A172 (cell line): ENCODE measurements at regions not wholly inside any gene's neighbourhood (a gene's known extent, or its start where the extent isn't known, plus 50 kb on each side); places are given as distances from the start of the nearest gene placed in this dataset.

Experiments
- DNase-seq: peaks from one replicate; pipeline ENCODE4 v3.0.0-alpha.2; 2015; ENCODE audit warnings: low spot score

DNA sequence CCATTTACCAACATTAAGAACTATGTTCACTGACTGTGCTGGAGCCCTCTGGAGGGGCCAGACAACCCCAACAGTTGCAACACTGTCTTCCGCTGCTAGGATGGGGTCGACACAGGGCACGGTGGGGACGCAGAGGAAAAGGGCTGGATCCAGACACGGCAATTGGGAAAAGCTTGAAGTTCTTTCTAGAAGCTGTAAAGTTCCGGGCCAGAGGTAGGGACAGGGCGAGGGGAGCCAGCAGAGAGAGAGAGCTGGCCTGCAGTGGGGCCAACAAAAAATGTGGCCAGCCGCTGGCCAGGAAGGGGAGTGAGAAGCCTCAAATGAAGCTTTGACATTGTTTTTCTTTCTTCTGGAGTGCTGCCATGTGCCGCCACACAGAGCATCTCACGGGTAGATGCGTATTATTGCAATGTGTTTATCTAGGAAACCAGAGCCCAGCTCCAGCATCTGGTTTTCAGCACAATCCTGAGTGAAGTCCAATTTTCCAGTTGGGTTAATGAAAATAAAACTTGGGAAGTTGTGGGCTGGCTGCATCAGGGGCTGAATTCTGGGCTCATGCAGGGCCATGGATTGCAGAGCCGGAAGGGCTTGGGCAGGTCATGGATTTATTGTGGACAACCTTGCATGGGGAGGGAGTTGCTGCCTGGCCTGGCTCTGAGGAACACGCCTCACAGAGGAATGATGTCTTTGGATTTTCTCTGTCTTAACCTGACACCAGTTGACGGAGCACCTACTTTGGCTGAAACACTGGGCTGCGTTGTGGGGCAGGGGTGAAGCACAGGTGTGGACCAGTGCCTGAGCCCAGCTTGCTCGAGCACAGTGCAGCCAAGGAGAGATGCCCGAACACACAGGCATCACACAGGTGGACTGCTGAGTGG is 67.6 kb upstream of the AMPD3 start:
- no peak for DNase-seq

DNA sequence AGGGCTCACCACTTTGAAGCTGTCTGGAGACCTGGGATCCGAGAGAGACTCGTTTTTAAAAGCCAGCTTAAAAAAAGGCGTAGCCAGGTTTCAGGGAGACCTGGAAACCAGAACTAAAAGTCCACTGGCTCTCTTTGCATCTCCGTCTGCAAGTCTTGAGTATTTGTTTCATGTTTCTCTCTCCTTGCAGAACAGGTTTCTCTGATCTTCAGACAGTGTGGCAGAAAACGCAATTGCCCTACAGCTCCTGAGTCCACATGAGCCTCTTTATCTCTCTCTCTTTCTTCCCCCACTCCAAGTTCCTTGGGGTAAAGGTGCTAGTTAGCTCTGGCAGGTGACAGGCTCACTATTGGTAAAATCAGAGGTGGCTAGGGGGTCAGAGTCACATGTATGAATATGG is 67.0 kb upstream of the AMPD3 start:
- DNase-seq: no peak

DNA sequence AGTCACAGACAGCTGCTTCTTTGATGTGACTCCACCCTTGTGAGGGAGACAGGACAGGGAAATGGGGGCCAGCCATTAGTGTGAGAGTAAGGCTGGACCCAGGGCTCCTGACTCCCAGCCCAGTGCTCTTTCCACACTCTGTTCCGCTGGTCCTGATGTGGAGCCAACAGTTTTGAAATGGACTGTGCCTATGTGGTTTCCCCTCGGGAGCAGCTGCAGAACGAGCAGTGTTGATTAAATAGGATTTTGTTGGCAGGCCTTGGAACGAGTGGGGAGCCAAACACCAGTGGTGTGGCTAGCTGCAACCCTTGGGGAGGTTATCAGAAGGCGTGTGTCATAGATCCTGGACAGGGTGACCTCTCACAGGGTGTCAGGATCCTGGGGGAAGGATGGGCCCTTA is 66.5 kb upstream of the AMPD3 start:
- DNase-seq: no peak

DNA sequence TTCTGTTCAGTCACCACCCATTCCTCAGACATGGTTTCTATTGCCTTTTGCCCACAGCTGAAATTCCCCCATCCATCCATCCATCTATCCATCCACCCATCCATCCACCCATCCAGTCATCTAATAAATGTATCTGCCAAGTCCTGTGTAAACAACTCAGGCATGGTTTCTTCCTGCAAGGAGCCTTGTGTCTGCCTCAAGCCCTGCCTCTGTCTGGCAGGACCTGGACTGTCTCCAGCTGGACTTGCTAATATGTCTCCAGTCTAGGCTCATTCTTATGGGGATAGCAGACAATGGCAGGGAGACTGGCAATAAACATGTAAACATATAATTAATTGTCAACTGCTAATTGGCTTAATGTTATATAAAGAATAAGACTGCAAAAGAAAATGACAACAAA is 64.7 kb upstream of the AMPD3 start:
- no peak for DNase-seq

DNA sequence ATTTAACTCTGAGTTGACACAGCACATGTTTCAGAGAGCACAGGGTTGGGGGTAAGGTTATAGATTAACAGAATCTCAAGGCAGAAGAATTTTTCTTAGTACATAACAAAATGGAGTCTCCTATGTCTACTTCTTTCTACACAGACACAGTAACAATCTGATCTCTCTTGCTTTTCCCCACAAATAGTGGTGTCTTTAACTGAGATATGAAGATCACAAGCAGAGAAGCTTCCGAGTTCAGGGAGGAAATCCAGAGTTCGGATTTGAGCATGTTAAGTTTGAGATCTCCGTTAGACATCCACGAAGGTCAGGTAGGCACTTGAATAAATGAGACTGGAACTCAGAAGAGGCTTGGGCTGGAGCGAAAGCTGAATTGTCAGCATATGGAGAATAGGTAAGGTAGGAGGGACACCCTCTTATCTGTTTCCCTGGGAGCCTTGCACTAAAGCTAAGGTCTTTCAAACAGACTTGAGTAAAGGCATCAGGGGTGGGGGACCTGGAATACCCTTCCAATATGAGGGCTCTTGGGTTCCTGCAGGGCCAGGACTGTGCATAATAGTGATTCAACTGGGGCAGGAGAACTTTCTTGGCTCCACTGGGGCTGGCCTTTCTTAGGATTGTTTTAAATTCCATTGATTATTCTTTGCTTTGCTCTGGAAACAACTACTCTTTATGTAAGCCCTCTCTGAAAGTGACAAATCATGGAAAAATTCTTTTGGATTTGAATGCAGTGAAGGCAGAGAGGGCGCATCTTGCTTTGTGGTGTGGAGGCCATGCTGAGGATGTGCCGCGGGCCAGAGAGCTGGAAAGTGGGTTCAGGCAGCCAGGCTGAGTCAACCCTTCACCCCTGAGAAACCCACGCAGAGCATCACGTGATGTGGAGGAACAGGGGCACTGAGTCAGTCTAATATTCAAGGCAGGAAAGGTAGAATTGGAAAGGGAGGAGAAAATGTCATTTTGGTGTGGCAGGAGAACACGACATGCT is 62.7 kb upstream of the AMPD3 start:
- no peak for DNase-seq

DNA sequence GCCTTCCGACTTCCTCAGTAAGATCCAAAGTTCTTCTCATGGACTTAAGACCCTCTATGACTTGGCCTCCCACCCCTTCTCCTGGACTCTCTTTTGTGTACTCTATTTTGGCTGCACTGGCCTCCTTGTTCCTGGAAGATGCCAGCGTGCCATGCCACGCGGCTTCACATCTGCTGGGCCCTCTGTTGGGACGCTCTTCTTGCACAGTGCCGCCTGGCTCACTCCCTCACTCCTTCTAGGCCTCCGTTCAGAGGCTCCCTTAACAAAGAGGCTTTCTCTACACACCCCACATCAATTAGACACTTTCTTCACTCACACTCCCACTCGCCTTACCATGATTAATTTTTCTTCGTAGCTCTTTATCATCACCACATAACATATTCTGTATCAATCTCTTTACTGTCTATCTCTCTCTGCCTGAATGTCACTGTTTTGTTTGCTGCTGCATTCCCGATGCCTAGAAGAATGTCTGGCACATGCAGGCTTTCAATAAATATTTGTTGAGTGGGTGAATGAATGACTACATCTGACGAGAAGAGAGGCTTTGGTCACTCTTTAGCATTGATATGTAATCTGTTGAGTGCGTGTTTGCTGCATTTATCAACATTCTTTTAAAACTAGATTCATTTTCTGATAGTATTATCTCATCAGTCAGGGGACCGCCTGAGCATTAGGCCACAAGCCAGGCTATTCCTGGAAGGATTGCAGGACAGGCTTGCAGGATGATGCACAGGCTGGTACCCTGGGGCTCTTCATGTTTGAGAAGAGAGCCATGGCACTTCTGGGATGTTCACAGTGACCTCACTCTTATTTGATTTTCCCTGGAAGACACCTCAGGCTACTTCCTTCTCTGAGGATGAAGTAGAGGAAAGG is 60.6 kb upstream of the AMPD3 start:
- no peak for DNase-seq

DNA sequence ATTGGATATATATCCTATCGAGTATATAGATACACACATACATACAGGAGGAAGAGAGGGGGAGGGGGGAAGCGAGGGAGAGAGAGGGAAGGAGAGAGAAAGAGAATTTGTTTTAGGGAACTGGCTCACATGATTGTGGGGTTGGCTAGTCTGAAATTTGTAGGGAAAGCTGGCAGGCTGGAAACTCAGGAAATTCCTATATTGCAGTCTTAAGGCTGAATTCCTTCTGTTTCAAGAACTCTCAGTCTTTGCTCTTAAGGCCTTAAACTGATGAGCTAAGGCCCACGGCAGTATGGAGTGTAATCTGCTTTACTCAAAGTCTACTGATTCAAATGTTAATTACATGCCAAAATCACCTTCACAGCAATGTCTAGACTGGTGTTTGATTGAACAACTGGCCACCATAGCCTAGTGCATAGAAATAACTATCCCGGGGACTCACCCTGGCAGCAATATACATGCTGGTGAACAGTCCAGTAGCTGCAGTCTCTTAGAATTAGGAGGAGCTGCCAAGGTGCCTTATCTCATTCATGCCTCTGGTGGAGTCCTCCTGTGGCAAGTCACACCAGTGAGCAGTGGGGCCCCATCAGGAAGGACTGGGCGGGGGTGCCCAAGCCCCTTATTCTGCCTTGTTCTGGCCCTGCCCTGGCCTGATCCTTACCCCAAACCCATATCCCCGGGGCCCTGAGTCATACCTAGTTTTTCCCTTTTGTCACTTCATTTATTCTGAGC is 59.7 kb upstream of the AMPD3 start:
- DNase-seq: no peak

DNA sequence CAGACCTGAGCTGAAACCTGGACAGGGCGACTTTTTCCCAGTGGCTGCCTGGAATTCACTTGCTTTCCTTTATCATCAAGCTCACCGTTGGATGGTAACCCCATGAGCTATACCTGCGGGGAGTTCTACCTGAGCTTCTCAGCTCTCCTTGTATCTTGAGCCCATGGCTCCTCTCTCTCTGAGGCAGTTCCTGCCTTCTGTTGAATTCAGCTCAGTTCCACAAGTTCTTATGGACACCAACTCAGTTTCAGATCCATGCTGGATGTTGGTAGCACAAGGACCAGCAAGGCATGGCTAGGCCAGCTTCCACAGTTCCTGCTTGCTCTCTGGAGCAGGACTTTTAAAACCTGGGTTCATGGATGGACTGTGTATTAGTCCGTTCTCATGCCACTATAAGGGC is 58.3 kb upstream of the AMPD3 start:
- DNase-seq: no peak

DNA sequence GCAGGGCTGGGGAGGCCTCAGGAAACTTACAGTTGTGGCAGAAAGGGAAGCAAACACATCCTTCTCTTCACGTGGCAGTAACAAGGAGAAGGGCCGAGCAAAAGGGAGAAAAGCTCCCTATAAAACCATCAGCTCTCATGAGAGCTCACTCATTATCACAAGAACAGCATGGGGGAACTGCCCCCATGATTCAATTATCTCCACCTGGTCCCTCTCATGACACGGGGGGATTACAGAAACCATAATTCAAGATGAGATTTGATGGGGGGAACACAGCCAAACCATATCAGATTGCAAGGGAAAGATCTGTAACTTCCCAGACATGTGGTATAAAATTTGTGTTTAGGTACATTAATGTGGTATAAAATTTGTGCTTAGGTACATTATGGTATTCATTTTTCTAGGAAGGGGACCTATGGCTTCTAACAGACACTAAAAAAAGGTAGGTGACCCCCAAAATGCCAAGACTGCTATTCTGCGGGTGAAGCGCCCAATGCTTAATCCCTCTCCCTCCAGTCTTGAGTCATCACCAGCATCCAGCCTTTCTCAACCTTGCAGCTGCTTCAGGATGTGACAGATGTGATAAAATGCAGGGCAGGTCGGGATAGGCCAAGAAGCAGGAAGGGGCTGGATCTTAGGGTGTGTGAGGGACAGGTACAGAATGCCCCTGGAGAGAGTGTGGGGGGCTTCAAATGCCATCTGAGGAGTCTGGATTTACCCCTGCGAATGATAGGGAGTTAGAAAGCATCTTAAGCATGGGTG is 57.7 kb upstream of the AMPD3 start:
- DNase-seq: no peak

DNA sequence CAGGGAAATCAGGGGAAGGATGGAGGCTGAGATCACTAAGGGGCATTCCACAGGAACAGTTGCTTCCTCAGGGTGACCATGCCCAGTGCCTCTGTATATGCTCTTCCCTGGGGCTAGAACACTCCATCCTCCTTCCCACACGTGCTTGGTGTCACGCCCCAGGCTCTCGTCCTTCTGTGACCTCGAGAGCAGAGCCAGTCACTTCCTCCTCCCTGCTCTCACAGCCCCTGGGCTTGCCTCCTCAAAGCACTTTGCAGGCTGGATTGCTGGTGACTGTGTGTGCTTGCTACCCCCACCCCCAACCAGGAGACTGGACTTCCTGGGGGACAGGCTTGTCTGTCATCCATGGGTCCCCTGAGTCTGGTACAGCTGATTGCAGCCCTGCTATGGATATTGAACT is 56.5 kb upstream of the AMPD3 start:
- DNase-seq: no peak

DNA sequence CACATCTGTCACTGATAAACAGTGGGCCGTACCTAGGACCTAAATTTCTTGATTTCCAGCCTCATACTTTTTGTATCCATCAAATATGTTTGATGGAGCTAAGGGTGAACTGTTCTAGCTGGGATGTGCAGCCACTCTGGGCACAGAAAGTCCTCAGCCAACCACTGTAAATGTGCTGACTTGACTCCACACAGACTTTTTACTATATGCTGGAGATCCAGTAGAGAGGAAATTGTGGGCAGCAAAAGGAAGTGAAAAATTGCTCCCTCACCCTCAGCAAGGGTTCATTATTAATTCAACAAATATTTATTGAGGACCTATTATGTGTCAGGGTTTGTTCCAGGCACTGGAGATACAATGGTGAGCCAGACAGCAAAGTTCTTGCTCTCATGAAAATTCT is 54.2 kb upstream of the AMPD3 start:
- peak; percentile 41 for DNase-seq

DNA sequence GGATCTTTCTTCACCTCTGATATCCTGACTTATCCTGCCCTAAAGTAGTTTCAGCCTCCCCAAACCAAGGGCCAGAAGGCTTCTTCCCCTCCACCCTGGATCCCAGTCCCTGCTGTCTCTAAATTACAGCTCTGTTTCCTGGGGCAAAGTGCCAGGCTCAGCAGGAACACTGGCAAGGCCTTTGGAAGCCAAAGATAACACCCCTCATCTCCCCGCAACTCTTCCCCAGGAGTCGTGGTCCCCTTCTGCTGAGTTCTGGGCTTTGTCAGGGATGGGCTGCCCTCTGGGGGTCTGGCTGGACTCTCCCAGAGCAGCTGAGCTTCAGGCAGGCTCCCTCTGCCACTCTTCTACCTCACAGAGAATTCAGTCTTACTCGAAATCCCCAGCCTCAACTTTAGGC is 53.8 kb upstream of the AMPD3 start:
- no peak for DNase-seq

DNA sequence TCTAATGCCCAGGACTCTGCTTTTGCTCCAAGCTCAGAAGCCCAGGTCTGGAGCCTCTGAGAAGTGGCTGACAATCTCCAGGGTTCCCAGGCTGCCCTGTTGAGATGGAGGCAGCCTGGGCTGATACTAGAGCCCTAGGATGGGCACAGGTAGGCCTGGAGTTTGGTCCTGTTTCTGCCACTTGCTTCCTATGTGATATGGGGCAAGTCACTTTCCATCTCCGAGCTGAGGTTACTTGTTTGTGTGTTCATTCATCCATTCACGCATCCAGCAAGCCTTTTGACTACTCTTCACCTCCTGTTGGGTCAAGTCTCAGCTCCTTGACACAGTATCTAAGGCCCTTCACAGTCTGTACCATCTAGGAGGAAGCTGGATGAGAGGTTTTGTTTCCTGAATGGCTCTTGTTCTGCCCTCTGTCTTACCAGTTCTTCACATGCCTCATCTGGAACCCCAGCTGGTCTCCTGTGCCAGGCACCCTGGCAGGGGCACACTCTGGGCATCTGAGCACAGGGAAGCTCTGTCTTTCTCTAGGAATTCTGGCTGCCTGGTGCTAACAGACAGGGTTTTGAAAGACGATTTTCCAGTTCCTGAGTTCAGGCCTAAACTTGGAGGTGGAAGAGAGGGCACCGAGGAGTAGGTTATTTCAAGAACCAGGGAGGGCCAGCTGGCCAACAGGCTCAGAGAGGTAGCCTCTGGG is 53.2 kb upstream of the AMPD3 start:
- no peak for DNase-seq
